GM12873 (cell line): ENCODE measurements at regions not wholly inside any gene's neighbourhood (a gene's known extent, or its start where the extent isn't known, plus 50 kb on each side); places are given as distances from the start of the nearest gene placed in this dataset.

Experiments used
- TF ChIP-seq, protein P1 (sequence below): IDR thresholded peaks from 2 replicates; pipeline ENCODE4 v1.5.1; 2012; ENCODE audit warnings: low read depth, mild to moderate bottlenecking, moderate library complexity, low read length, control low read depth; ENCODE audit not compliant: insufficient read depth; ENCODE audit errors: missing control alignments

DNA sequence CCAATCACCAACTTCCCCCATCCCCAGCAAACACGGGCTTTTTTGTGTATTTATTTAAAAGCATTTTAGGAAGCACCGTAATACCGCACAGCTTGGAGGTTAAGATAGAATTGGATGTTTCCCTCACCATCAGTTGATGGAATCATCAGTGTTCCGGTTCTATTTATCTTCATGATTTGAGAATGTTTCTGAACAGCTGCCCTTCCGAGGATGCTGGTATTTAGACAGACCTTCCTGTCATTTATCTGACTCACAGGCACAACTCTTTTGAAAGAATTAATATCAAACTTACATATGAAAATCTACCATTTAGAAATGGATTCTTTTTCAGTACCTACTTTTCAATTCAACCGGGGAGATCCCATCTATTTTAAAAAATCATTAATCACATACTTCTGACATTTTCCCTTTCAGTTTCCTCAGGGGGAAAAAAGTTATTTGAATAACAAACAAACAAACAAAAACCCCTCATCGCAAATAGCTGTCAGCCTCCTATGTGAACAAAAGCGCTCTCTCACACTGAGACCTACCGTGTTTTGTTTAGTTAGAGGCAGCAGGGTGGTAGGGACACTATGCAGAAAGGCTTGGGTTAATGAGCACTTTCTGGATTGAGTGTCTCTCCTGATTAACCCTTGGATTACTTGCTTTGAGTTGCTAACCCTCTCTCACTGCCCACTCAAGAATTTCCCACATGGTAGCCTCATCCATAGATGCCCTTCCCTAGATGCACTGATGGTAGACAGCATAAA lies 189.3 kb downstream of the TM9SF2 start:
- TF ChIP-seq, protein P1, sequence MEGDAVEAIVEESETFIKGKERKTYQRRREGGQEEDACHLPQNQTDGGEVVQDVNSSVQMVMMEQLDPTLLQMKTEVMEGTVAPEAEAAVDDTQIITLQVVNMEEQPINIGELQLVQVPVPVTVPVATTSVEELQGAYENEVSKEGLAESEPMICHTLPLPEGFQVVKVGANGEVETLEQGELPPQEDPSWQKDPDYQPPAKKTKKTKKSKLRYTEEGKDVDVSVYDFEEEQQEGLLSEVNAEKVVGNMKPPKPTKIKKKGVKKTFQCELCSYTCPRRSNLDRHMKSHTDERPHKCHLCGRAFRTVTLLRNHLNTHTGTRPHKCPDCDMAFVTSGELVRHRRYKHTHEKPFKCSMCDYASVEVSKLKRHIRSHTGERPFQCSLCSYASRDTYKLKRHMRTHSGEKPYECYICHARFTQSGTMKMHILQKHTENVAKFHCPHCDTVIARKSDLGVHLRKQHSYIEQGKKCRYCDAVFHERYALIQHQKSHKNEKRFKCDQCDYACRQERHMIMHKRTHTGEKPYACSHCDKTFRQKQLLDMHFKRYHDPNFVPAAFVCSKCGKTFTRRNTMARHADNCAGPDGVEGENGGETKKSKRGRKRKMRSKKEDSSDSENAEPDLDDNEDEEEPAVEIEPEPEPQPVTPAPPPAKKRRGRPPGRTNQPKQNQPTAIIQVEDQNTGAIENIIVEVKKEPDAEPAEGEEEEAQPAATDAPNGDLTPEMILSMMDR, result no peak

DNA sequence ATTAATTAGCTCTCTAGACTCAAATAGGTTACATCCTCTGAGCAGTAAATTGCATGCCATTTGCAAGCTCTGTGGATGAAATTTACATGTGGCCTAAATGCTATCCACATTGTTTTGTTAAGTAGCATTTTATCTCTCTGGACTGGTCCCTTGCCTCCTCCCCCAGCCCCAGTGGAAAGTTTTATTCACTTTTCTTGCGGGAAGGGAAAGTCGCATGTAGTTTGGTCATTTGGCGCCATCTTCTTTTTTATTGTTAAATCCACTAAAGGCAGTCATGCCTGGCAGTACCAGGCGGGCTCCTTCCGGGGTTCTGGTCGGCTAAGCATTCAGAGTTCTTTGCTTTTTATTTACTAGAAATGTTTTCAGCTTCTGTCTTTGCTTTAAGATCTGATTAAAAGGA lies 188.7 kb downstream of the TM9SF2 start:
- TF ChIP-seq, protein P1, result no peak

- TF ChIP-seq, protein P1, result no peak
These were observed 187.5 kb downstream of the TM9SF2 start for GRCh38 chr13:99688776-99689175.

DNA sequence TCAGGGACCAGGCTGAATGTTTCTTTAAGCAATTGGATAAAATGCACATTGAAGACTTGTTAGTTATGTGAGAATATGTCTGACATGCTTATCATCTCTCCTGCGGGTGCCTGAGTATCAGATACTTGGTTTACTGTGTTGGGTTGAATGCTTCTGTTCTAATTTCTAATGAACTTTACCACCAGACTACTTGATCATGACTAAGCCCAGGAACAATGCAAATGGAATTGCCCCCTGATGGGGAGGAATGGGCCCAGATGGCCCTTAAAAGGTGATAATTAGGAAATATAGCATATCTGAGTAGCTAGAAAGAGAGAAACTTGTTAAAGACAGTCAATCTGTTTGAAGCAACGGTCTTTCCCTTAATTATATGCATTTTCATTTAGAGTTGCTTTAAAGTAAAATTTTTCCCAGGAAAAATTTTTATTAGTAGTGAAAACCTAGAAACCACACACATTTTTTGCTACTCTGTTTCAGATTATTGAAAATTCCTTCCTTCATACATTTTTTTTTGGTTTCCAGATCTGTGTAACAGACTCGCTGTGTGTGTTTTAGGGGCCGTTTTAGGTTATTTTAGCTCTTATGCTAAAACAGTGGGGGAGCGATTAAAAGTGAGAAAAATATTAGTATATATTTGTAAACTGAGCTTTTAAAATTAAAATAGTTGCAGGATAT lies 186.6 kb downstream of the TM9SF2 start:
- TF ChIP-seq, protein P1, result no peak

- TF ChIP-seq, protein P1, result no peak
These were observed 185.7 kb downstream of the TM9SF2 start for GRCh38 chr13:99686944-99687411.

DNA sequence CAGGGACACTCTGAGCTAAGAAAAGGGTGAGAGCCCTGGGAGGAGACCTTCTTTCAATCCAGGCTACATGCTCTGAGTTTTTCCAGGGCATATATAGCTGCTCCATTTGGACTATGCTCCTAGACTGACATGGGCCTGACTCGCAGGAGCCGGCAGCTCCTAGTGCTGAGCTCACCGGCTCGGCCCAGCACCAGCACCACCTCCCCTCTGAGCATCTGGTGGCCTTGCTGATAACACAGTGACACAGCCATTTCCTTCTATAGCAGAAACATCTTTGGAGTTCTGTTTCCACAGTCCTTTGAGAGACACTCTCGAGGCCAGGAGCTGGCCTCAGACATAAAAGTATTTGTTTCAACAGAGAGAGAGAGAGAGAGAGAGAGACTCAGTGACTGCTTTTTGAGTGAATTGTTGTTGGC lies 184.9 kb downstream of the TM9SF2 start:
- TF ChIP-seq, protein P1, result no peak

- TF ChIP-seq, protein P1, result no peak
These were observed 180.4 kb downstream of the TM9SF2 start for GRCh38 chr13:99681695-99682094.
